Bronchial epithelial cell (primary cell): ENCODE measurements at regions not wholly inside any gene's neighbourhood (a gene's known extent, or its start where the extent isn't known, plus 50 kb on each side); places are given as distances from the start of the nearest gene placed in this dataset.
A peak's percentile ranks its signal among the peaks of the same experiment; 100 is the strongest.

Experiments used
- DNase-seq: peaks from one replicate; pipeline ENCODE4 v3.0.0-alpha.2; 2010; ENCODE audit warnings: low read depth
- FAIRE-seq: peaks from 2 replicates; lab custom pipeline; 2011; peaks lifted over from hg19 to GRCh38; lab: Jason Lieb, UNC
- H3K27me3 ChIP-seq: 2 replicates; pipeline ENCODE4 v1.5.1; 2011; ENCODE audit warnings: low read length; ENCODE audit not compliant: control insufficient read depth, insufficient read depth
- H3K36me3 ChIP-seq: 2 replicates; pipeline ENCODE4 v1.5.1; 2011; ENCODE audit warnings: low read length; ENCODE audit not compliant: control insufficient read depth, insufficient read depth
- H3K4me3 ChIP-seq: 2 replicates; pipeline ENCODE4 v1.5.1; 2011; ENCODE audit warnings: mild to moderate bottlenecking, low read depth, low read length, control low read depth
- CTCF ChIP-seq: IDR thresholded peaks from 2 replicates; pipeline ENCODE4 v1.5.1; 2011; ENCODE audit warnings: mild to moderate bottlenecking, moderate library complexity, low read length, control low read depth, inconsistent platforms; ENCODE audit not compliant: insufficient read depth, severe bottlenecking

DNA sequence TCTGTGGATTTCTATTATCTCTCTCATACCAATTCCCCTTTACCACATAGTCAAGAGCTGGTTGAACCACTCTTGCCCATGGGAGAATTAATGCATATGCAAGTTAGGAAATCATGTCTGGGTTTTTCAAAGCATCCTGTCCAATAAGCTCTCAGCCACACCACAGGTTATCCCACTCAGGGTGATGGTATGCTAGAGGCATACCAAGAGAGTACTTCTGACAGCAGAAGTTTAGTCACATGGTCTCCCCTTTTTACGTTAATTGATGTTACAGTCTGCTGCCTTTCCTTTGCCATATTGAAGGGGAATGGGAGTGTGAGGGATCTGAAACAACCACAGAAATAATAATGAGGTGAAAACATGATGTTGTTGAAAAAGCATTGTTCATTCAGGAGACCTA is 135.8 kb upstream of the PBX1 start:
- Histone ChIP-seq H3K4me3 (no peak overlapping the region), H3K36me3 (no peaks in the 10 kb centered on the region), H3K27me3 (no peaks in the 10 kb centered on the region)
- no peak for DNase-seq
- TF ChIP-seq CTCF = no peak
- no peak for FAIRE-seq

GRCh38 chr1:164433141-164433817 is 125.7 kb upstream of the PBX1 start:
- H3K4me3 ChIP-seq = no peak overlapping the region
- H3K27me3 ChIP-seq = no peaks in the 10 kb centered on the region
- H3K36me3 ChIP-seq = no peaks in the 10 kb centered on the region
- DNase-seq (no peak), FAIRE-seq (no peak)
- no peak for TF ChIP-seq CTCF

GRCh38 chr1:164433818-164434170 is 125.2 kb upstream of the PBX1 start:
- no peak overlapping the region for H3K4me3 ChIP-seq

DNA sequence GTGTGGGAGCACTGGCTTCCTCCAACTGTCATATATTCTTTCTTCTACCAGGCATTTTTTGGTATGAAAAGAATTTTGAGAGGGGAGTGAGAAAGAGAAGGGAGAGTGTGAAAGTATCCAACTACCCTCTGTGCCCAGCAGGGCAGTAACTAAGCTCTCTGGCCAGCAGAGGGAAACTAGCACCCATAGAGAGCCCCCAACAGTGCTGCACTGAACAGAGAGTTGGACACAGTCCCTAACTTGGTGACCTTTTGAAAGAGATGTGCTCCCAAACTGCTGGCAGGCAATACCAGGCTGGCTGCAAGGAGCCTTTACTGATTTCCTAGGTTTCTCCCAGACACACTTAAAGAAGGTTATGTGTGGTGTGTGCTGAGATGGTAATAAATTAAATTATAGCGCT is 118.8 kb upstream of the PBX1 start:
- H3K27me3 ChIP-seq = no peaks in the 10 kb centered on the region
- H3K4me3 ChIP-seq = no peak overlapping the region
- DNase-seq = no peak
- peak; percentile 27 for TF ChIP-seq CTCF
- H3K36me3 ChIP-seq = no peaks in the 10 kb centered on the region
- FAIRE-seq = no peak

More at GRCh38 chr1:164433818-164434170, 125.2 kb upstream of the PBX1 start:
- no peak for TF ChIP-seq CTCF
- no peaks in the 10 kb centered on the region for H3K27me3 ChIP-seq
- FAIRE-seq = no peak
- DNase-seq = no peak
- no peaks in the 10 kb centered on the region for H3K36me3 ChIP-seq

DNA sequence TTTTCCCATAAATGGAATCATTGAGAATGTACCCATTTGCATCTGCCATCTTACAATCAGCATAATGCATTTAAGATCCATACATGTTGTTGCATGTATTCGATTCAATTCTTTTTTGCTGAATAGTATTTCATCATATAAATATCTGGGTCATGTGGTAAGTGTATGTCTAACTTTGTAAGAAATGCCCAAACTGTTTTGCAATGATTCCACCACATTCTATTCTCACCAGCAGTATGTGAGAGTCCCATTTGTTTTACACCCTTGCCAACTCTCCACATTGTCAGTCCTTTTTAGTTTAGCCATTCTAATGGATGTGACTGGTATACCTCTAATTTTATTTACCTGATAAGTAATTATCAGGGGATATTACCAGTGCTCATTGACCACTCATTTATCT is 115.8 kb upstream of the PBX1 start:
- TF ChIP-seq CTCF = no peak
- H3K4me3 ChIP-seq = no peak overlapping the region
- no peaks in the 10 kb centered on the region for H3K36me3 ChIP-seq
- peak; percentile 34 for DNase-seq
- FAIRE-seq = no peak
- no peaks in the 10 kb centered on the region for H3K27me3 ChIP-seq

GRCh38 chr1:164443836-164444235 is 115.1 kb upstream of the PBX1 start:
- DNase-seq = no peak
- H3K27me3 ChIP-seq = no peaks in the 10 kb centered on the region
- H3K4me3 ChIP-seq = no peak overlapping the region
- no peak for TF ChIP-seq CTCF
- FAIRE-seq = no peak
- H3K36me3 ChIP-seq = no peaks in the 10 kb centered on the region
